PC-3 (cell line): ENCODE measurements at regions not wholly inside any gene's neighbourhood (a gene's known extent, or its start where the extent isn't known, plus 50 kb on each side); places are given as distances from the start of the nearest gene placed in this dataset.

Source experiments
- CTCF ChIP-seq: fragments of 300-600 bp; sonication (generic); conservative IDR thresholded peaks from 2 replicates; pipeline ENCODE4 v1.5.1; 2017; ENCODE audit warnings: antibody characterized with exemption, low read depth, mild to moderate bottlenecking, low read length
- EZH2phosphoT487 ChIP-seq: fragments of 300-600 bp; sonication (generic); IDR thresholded peaks from 2 replicates; pipeline ENCODE4 v1.6.1; 2018; ENCODE audit warnings: mild to moderate bottlenecking, antibody characterized with exemption, low read length, borderline replicate concordance

DNA sequence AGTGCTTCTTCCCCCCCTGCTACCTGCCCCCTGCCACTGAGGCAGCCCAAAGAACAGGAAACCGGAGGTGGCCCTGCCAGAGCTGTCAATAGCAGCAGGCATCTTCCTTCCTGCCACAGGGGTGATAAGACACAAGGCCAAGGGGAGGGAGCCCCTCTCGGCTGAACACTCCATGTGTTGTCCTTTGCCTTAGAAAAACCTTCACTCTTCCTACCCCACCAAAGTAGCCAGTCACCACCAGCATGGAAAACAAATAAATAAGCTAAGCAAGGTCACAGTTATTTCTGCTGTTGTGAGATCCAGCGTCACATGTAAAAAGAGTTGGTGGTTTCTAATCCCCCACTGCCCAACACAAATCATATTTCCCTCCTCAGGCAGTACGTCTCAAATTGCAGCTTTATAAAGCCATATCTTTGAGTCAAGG, 104.8 kb upstream of the DPT start:
- TF ChIP-seq CTCF (no peak), EZH2phosphoT487 (no peak)
